Upper lobe of left lung (tissue), 4 donors: ENCODE measurements at regions not wholly inside any gene's neighbourhood (a gene's known extent, or its start where the extent isn't known, plus 50 kb on each side); places are given as distances from the start of the nearest gene placed in this dataset.

Experiments used
- CTCF ChIP-seq, 6 experiments: fragments of 450-650 bp in 4 of 6; fragments of 200-600 bp in 2 of 6; sonication (generic) in 2 of 6; IDR thresholded peaks; one replicate each; pipeline ENCODE4 v1.5.1; 2016 to 2019; ENCODE audit warnings: antibody characterized with exemption in 6 of 6
- EP300 ChIP-seq, 4 donors: sonication (generic); formaldehyde crosslinking; IDR thresholded peaks; one replicate each; pipeline ENCODE4 v1.5.1; 2017; ENCODE audit warnings: antibody characterized with exemption in 4 of 4, control low read depth in 2 of 4
- POLR2AphosphoS5 ChIP-seq, 2 donors: sonication (generic); formaldehyde crosslinking; IDR thresholded peaks; one replicate each; pipeline ENCODE4 v1.5.1; 2017; ENCODE audit warnings: antibody characterized with exemption in 2 of 2

- TF ChIP-seq POLR2AphosphoS5 (IDR thresholded peaks at IDR 0.05) (no peak), CTCF (IDR thresholded peaks at IDR 0.05) (no peak), EP300 (IDR thresholded peaks at IDR 0.05) (no peak)
Measured at GRCh38 chr6:47424436-47424836, 53.2 kb upstream of the CD2AP start.
